A673 (cell line): ENCODE measurements at regions not wholly inside any gene's neighbourhood (a gene's known extent, or its start where the extent isn't known, plus 50 kb on each side); places are given as distances from the start of the nearest gene placed in this dataset.

Experiments
- CTCF ChIP-seq: fragments of 300-800, 200-600 bp; sonication (generic); conservative IDR thresholded peaks from 2 replicates; pipeline ENCODE4 v1.5.1; 2017; ENCODE audit warnings: low read depth, mild to moderate bottlenecking, antibody characterized with exemption, low read length, moderate library complexity, mixed read lengths
- EZH2 ChIP-seq: fragments of 200-600 bp; sonication (generic); IDR thresholded peaks from 2 replicates; pipeline ENCODE4 v1.6.1; 2017; ENCODE audit warnings: borderline replicate concordance, low read depth, mild to moderate bottlenecking, mixed read lengths, antibody characterized with exemption, low read length; ENCODE audit not compliant: poor library complexity, severe bottlenecking

DNA sequence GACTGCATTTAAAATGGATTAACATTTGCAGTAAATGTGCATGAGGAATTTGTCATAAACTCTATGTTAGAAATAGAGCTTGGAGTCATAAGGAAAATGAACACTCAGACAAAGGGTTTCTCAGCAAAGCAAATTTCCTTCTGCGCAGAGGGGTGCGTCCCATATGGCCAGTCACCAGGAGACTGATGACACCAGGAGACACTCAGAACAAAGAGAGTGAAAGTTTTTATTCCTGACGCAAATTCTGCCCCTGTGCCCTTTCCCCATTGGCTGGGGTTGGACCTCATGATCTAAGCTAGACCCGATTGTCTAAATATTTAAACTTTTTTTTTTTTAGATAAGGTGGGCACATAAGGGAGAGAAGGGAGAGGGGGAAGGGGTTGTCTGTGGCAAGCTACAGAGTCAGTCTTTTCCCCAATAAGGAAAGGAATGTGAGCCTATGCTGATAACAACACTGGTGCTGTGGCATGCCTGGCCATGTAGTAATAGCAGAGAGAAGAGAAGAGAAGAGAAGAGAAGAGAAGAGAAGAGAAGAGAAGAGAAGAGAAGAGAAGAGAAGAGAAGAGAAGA lies 202.0 kb downstream of the POM121L12 start:
- no peak for TF ChIP-seq CTCF
- TF ChIP-seq EZH2, result no peak
